Colon (tissue), 2 donors: ENCODE measurements at regions not wholly inside any gene's neighbourhood (a gene's known extent, or its start where the extent isn't known, plus 50 kb on each side); places are given as distances from the start of the nearest gene placed in this dataset.

ENCODE experiments used
- FAIRE-seq: peaks from 2 replicates; lab custom pipeline; 2012; peaks lifted over from hg19 to GRCh38; lab: Jason Lieb, UNC
- donor health status: control.
- donor health status: control.

DNA sequence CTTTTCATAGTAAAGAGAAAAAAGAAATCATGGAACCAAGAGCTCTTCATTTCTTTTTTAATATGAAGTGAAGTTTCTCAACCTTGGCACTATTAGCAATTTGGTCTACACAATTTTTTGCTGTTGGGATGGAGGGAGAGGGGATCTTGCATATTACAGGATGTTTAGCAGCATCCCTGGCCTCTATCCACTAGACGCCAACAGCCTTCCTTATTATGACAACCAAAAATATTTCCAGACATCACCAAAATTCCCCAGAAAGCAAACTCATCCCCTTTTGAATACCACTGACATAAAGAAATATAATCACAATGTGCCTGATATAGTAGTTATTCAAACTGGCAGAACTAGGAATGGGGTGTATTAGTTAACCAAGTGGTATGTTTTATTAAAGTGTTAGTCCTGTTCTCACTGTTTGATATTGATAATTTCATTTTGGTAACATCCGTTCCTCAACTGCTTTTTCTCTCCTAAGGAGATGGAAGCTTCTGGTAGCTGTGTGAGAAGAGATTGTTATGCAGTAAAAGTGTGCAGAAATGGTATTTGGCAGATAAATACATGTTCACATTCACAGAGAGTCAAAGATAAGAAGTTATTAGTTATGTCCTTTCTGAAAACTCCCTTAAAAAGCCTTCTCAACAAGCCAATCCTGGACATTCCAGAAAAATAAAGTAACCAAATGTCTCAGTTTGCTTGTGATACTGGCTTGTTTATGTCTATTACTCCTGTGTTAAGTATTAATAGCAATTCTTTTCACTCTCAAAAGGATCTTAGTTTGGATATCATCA lies 699.9 kb downstream of the C12orf50 start:
- FAIRE-seq = no peak

DNA sequence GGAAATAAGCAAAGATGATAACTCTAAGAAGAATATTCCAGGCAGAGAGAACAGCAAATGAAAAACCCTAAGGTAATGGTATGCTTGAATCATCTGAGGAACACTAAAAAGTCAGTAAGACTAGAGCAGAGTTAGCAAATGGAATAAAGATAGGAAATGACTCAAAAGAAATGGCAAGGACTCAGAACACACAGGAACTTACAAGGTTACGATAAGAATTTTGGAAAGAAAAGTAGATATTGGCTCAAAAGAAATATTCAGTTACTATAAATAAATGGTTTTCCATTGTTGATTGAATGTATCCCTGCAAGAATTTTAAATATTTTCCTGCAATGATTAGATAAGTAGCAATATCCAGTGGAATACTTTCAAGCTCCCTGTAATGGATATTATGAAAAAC lies 705.8 kb downstream of the C12orf50 start:
- no peak for FAIRE-seq

DNA sequence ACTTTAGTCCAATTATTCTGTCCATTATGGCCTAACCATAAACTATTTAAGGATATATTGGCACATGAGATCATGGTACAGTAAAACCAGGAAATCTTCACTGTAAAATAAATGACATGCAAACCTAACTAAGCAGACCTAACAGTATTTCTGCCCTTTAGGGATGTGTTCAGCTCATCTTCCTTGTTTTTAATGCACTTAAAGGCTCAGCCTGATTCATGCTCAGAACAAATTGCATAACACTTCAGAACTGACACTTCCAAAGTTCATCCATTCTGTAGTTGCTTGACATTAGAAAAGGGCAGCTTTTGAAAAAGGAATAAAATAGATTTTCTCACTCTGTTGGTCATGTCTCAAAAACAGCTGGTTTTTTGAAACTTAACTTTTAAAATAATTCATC lies 708.5 kb downstream of the C12orf50 start:
- no peak for FAIRE-seq

DNA sequence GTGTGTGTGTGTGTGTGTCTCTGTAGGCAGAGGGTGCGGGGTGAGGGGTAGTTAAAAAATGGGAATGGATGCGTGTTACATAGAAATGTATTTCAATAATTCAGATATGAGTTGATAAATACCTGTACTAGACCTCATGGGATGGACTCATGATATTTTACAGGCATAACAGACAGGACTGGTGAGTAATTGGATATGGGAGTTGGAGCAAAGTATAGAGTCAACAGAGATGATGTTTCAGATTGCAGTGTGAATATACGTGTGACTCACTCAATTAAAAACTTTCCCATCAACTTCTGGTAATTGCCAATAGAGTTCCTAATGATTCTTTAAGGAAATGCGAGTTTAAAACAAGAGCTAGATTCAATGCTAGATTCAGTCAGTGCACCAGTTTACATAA lies 711.9 kb downstream of the C12orf50 start:
- no peak for FAIRE-seq

DNA sequence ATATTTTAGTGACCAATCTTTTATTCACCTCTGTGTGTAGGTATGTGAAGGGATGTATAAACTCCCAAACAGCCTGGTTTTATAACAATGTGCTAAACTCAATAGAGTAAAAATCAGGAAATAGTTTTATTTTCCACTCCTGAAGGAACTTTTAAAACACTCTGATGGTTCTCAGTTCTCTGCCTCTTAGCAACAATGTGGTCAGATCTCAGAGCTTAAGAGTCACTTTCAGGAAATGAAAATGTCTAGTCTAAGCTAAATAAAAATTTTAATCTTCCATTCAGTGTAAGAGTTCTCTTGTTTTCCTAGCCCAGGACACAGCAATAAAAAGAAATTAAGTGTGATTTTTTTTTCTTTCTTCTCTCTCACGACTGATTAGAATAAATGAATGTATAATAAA lies 718.0 kb downstream of the C12orf50 start:
- no peak for FAIRE-seq

DNA sequence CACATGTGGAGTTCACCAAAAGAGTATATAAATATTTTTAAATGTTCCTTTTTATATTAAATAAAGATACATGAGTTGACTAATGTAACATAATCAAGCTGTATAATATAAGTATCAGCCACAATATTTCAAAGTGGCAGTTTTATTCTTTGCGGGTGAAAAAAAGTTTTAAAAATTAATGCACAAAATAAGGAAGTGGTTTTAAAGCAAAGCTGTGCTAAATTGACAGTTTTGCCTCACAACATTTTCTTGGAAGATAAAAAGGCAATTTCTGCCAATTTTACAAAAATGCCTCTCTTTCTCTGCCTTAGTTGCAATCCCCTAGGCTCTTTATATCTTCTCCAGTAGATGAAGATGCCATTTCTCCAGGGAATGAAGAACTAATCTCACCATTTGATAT lies 719.1 kb downstream of the C12orf50 start:
- FAIRE-seq = no peak

DNA sequence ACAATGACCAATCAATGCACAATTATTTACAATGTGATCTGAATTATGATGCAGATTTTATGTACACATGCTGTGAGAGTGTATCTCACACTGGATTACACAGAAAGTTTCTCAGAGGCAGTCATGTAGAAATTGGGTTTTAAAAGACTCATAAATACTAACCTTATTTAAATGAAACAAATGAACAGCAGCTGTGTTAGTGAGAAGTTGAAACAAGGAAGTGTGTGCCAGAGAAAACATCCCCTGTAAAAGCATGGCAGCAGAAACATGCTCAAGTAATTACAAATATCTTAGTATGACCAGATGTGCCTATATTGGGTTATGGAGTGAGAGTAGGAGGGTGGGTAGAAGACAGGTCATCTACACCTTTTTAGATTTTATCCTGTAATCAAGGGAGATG lies 723.7 kb downstream of the C12orf50 start:
- no peak for FAIRE-seq

DNA sequence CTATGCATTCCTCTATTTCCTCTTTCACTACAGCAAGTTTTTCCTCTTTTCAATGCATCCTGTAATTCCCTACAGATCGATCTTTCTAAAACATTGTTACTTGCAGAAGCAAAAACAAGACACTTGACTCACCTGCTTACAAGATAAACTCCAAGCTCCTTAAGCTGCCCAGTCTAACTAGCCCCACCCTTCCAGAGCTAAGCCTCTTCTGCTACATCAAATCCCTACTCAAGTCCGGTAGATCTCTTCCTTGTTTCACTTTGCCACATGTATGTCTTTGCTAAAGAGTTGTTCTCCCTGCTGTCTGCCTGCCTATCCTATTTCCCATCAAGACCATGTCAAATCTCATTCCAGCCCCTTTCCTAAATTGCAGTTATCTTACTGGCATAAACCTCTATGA lies 724.8 kb downstream of the C12orf50 start:
- no peak for FAIRE-seq

DNA sequence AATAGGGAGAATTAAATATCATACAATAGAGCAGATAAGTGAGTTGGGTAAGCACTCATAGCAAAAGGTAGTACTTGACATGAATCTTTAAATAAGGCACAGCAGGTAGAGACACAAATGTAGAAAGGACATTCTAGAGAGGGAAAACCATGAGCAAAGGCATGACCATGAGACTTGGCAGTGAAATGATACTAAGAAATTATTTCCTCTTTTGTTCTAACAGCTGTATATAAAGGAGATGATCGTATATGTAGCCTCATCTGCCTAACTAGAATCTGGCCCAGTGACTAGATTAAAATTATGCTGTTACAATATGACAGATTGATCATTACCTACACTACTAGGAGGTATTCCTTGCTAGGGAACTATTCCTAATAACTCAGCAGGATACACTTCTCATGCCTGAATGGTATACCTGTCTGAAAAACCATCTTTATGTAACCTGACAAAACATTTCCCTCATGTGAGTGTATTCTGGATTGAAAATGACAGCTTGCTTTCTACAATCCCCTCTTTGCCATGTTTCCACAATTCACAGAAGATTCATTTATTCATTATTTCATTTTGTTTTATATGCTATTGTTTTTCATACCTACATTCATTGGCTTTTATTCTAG lies 725.7 kb downstream of the C12orf50 start:
- FAIRE-seq = no peak

DNA sequence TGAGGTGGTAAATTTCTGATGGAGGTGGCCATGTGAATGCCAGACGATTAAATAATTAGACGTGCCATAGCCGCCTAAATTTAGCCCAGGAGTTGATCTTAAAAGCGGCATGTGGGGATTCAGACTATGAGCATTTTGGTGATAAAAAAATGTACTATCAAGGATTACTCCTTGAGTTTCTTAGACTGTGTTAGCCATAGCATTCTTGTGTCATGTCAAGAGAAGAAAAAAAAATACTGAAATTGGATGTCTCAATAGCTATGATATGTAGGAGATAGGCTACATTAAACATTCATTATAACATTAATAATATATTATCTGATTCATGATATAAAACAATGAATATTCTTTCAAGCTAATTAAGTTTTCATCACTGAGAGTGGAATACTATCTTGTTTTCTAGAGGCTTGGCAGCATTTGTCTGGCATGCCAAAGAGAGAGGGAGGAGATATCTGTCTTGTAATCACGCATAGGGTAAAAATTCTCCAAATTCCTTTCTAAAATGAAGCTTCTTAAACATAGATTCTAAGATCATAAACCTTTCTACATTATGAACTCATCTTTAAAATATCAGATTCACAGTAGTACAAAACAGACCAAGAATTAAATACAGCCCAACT lies 727.0 kb downstream of the C12orf50 start:
- no peak for FAIRE-seq

DNA sequence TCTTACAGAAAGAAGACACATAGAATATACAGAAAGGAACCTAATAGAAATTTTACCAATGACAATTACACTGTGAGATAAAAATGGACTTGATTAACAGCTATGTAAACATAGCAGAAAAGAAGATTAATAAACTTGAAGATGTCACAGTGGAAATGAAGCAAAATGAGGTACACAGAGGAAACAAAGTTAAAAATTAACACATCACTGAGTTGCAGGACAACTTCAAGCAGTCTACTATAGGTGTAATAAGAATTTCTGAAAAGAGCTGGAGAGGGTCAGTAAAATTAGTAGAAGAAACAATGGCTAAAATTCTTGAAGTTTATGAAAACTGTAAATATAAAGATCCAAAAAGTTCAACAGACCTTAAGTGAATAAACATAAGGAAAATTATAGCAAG lies 738.7 kb downstream of the C12orf50 start:
- FAIRE-seq = no peak

DNA sequence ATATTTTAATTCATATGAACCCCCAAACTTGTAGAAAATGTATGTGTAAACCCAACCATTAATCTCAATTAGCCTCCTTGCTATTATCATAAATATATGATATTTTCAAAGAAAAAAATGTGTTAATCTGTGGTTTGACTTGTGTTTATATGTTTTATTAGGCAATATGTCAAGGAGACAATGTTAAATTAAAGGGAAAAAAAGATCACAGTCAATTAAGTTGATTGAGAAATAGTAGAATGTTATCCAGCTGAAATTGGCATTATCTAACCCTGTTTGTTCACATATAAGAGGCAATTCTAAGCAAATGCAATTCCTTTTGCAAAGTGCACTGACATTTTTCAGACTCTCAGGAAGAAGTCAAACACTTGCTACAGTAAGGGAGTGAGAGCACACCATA lies 745.3 kb downstream of the C12orf50 start:
- FAIRE-seq = no peak

DNA sequence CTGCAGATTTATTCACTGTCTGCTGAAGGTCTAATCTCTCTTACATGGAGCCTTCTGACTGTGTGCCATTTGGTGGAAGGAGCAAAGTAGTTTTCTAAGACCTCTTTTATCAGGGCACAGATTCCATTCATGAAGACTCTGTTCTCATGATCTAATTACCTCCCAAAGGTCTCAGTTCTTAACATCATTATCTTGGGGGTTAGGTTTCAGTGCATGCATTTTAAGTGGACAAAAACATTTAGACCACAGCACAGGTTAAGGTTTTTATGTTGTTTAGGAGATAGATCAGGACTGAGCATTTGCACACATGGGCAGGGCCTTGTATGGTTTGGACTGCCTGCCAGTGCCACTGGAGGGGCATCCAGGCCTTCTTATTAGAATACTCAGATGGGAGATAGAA lies 746.1 kb downstream of the C12orf50 start:
- FAIRE-seq = no peak

DNA sequence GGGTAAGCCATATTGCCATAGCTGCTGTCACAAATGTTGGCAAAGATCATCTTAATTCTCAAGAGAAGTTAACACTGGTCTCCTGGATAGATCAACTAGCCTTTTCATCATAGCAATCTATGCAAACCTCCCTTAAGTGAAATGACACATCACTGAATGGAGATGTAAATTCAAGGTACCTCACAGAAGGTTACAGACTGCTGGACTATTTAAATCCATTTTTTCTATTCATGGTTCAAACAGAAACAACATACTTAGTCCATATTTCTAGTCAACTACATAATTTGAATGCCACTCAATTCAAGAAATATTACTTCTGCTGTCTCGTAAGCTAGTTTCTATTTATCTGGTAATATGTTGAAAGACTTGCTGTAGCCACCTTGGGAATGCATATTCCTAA lies 748.3 kb downstream of the C12orf50 start:
- no peak for FAIRE-seq

DNA sequence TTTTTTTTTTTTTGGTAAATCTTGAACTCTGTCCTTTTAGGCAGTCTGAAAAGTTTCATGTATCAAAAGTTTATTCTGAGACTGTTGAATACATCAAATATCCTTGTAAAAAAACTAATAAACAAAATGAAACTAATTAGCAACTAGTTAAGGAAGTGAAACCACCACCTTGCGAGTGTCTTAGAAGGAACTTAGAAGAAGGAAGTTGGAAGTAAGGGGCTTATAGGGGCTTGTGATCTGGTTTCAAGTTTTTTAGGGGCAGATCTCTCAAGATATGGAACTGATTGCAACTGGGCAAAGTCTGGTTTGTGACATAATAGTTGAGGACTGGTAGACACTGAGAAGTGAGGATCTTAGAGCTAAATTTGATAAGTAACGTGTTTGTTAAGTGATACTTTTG lies 748.8 kb downstream of the C12orf50 start:
- FAIRE-seq = no peak

DNA sequence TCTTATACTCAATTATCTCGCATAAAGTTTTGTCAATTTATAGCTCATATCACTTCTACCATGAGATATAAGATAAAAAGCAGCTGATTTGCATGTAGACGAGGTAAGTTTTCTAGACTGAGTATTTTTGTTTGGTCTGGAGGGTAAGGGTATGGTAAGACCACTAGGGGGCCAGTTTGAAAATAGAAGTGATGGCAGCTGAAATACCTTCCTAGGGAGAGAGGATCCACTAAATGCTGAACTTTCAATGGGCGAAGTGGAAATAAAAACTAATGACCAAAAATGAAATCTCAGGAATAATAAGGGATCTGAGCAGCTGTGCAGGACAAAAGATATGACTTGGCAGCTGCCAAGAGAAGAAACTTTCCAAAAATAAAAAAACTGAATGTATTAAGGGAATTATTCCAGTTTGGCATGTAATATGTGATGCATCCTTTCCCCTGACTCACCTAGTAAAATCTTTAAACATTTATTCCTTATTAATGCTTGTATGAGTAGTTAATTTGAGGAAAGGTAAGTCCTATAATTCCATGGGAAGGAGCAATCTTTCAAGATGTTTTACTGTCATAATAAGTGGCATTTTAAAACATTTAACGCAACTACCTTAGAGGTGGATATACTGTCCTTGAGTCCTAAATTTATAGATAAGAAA lies 754.5 kb downstream of the C12orf50 start:
- FAIRE-seq = no peak

DNA sequence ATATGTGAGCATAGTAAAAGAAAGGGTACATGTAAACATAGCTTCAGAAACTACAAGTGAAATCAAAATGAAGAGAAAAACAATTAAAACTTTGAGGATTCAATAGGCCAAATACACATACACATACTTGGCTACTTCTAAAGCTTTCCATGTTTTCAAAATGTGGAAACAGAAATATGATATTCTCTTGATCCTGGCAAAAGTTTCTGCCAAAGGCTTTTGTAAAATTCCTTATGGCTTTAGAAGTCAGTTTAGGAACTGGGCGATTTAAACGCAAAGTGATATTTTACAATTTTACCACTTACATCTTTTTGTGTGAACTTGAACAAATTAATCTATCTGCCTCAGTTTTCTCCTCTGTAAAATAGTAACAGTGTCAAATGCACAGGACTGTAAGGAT lies 756.4 kb downstream of the C12orf50 start:
- FAIRE-seq = no peak

DNA sequence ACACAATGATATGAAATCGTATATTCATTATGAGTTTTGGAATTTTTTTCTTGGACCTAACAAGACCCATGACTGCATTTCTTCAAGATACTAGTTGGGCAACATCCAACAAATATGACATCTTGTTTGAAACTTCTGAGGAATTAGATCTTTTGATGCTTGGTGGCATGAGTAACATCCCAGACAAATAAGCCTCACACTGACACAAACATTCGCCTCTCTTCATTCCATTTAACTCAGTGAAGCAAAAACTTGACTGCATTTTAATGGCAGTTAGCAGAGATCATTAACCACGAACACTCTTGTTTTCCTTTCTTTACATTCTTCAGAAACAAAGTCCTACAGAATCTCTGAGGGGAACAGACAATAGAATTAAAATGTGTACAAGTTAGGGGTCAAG lies 758.3 kb downstream of the C12orf50 start:
- no peak for FAIRE-seq

DNA sequence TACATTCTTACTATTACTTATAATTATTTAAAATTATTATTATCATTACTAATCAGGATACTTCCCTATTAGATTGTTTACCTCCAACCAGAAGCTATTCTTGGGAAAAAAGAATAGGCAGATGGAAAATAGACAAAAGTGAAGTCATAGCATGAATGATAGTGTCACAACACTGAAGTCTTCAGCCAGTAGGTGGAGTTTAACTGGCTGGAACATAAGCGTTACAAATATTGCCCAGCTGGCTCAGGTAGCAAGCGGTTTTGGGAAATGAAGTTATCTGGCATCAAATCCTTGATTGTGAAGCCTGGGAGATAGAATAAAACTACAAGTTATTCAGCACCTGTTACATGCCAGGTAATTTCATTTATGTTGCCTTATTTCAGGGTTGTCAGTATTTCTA lies 762.9 kb downstream of the C12orf50 start:
- no peak for FAIRE-seq

DNA sequence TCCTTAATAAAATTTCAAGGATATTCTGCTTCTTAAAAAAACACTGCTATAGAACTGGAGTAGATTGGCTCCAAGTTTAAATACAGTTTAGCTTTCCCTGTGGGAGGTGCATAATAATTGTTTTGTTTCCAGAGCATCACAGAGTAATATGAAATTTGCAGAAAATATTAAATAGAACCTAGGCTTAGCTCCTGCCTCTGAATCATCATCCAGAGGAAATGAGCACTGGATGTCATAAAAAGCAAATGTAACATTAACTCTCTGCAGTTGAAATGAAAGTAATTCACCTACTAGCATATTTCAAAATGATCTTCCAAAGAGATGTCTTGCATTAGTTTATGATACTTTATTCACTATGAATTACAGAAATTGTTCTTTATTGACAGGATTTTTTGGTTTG lies 769.8 kb downstream of the C12orf50 start:
- no peak for FAIRE-seq

DNA sequence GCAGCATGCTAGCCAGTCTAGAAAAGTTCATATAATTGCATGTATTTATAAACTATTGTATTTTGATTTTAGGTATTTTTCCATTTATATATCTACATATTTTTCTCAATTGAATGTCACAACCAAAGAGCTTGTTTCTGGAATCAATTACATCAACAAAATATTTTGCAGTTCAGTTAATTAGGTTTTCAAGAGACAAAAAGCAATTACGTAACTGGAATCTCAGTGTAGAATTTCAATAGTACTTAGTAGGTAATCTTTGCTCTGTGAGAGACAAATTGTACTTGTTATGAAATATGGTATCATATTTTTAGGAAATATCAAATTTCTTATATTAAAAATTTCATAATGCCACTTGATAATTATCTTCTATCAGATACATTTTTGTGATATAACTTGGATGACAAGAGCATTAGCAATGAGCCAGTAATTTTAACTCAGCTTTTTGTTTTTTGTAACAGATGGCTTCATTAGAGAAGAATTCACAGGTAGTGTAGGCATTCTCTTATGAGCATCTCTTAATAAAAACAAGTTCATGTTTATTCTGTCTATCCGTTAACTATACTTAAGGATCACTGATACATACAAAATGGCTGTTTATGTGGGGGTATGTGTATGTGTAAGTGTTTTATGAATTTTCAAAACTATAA lies 774.7 kb downstream of the C12orf50 start:
- FAIRE-seq = no peak

DNA sequence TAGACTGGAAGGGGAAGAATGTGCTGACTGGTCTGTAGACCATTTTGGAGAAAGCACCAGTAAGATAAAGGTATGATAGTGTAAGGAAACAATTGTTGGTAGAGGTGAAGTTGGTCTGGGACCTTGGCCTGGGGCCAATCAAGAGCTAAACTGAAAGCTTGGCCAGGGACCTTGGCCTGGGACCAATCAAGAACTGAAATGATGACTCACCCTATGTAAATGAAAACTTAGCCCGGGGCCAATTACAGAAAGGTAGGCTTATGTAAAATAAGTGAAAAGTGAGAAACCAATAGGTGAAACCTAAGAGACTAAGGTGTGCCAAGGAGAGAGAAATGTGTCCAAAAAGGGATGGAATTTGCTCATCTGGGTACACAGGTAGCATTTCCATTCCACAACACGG lies 776.0 kb downstream of the C12orf50 start:
- FAIRE-seq = no peak

DNA sequence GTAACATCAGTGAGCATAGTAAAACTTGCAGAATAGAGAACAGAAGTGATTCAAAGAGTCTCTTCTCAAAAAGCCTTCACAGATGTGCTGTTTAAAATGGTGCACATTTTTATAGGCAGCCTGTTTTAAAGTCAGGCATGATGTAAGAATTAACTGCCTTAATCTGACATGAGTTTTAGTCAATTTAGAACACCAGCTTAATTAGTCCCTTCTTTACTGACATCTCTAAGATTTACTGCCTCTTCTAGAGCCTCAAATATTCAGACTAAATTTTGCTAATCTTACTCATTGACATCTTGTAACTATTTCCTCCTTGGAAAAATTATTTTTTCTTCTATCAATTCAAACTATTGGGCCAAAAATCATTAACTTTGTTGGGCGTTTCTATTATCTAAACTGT lies 782.5 kb downstream of the C12orf50 start:
- no peak for FAIRE-seq
